ENCODE measurements at regions not wholly inside any gene's neighbourhood (a gene's known extent, or its start where the extent isn't known, plus 50 kb on each side); places are given as distances from the start of the nearest gene placed in this dataset.

DNA sequence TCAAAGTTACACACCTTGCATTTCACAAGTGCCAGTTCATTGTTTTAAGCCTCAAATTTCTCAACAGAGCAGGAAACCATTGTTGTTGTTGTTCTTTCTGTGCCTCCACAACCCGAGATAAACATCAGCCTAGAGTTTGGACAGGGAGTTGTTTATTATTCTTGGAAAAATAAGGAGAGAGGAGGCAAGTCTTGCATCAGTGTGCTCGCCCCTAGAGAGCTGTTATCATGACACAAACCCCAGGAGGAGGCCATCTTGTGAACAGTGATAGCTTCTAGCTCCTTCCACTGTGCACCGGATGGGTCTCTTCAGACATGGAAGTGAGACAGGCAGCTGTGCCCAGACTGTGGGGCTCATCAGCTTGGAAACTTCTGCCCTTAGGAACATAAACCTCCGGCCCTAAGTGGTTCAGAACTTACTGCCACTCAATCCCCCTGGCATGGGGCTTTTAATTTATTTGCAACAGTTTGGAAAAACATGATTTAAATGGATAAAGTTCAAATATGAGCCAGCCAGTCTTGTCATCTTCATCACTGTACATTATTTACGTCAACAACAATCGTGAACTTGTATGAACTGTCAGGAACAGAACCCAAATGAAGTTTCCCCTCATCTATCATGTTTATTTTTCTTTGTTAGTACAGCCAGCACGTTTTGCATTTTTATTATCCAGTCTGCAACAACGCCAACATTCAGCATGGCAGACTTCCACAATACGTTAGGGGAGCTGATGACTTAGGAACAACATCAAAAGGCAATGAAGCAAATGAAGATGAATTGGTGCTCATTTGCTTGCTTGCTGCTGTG lies 181.7 kb upstream of the S1PR3 start:
- Histone ChIP-seq H3K79me1 (ENCODE audit: low read depth, low read length) (no peaks in the 10 kb centered on the region), H3K14ac (ENCODE audit: insufficient read length) (no peak overlapping the region), H2AK5ac (ENCODE audit: low read depth, low read length) (no peak overlapping the region), H3K56ac (replicated peaks; ENCODE audit: insufficient read length, low read depth, low read length) (no peak overlapping the region), H4K5ac (ENCODE audit: insufficient read length, low read depth, low read length) (no peak overlapping the region), H2AFZ (ENCODE audit: low read length) (no peak overlapping the region; the same call in 1 of the 2 replicates), H3K27me3 (replicated peaks in 1 of 4; ENCODE audit: control insufficient read depth in 3 of 4, extremely low read depth in 1 of 4, insufficient read depth in 3 of 4, low read length in 3 of 4) (no peaks in the 10 kb centered on the region), H4K8ac (ENCODE audit: extremely low read depth, insufficient read depth, low read length) (no peak overlapping the region), H2BK20ac (ENCODE audit: low read length) (no peak overlapping the region), H4K91ac (replicated peaks; ENCODE audit: insufficient read length, low read length) (no peak overlapping the region), H3K23ac (ENCODE audit: insufficient read length) (no peak overlapping the region), H3K4me2 (ENCODE audit: insufficient read depth in 1 of 2, low read depth in 2 of 2, low read length in 2 of 2) (no peak overlapping the region), H3K9ac (replicated peaks in 1 of 4; ENCODE audit: extremely low read depth in 1 of 4, low read depth in 3 of 4, low read length in 3 of 4) (no peak overlapping the region), H3K4ac (replicated peaks; ENCODE audit: insufficient read length, low read depth, low read length) (no peak overlapping the region), H2BK5ac (ENCODE audit: low read depth, low read length) (no peak overlapping the region), H3K27ac (ENCODE audit: low read depth, low read length) (no peak overlapping the region), H3K18ac (ENCODE audit: extremely low read depth, low read length) (no peak overlapping the region), H2BK12ac (ENCODE audit: low read depth, low read length) (no peak overlapping the region), H4K20me1 (replicated peaks in 1 of 2; ENCODE audit: control insufficient read depth in 1 of 2, insufficient read depth in 2 of 2, low read length in 2 of 2) (no peaks in the 10 kb centered on the region), H2BK120ac (replicated peaks; ENCODE audit: low read depth, low read length) (no peak overlapping the region), H3K4me1 (replicated peaks in 1 of 4; ENCODE audit: control insufficient read depth in 3 of 4, insufficient read depth in 4 of 4, low read length in 3 of 4) (peaks cover 0 to 5% (median 0%) of the 10 kb centered on the region in 4 experiments; a peak in 3 of 7 replicates), H2BK15ac (ENCODE audit: low read length) (no peak overlapping the region), H3K79me2 (ENCODE audit: control insufficient read depth in 1 of 2, insufficient read depth in 2 of 2, low read length in 2 of 2) (no peaks in the 10 kb centered on the region), H3K4me3 (ENCODE audit: extremely low read depth in 1 of 4, insufficient read depth in 2 of 4, low read depth in 3 of 4, low read length in 4 of 4) (no peak overlapping the region), H3K23me2 (ENCODE audit: low read depth, low read length) (no peaks in the 10 kb centered on the region; the same call in 1 of the 2 replicates), H3K36me3 (ENCODE audit: control insufficient read depth in 2 of 4, insufficient read depth in 4 of 4, low read length in 3 of 4) (no peaks in the 10 kb centered on the region), H3K9me3 (ENCODE audit: insufficient read depth in 2 of 2, low read depth in 1 of 2, low read length in 1 of 2) (no peaks in the 10 kb centered on the region)
- CTCF ChIA-PET (ENCODE audit: partially characterized antibody): interaction anchor here (0.6 to 1.4 kb wide), 3 partner anchors 10 to 1702 kb away, joined by 3 read pairs; no protein-coding TSS in a partner anchor
- DNase-seq (ENCODE audit: low read depth in 1 of 2, low spot score in 2 of 2): no peak
- 74% methylated on average over 9 of the region's 9 CpGs; no CpG with 5 or more reads in 1 of the 2 experiments for WGBS, 2 experiments (ENCODE audit: extremely low coverage in 1 of 2, insufficient coverage in 1 of 2, insufficient read length in 1 of 2, insufficient replicate concordance in 2 of 2, low coverage in 1 of 2, low lambda C conversion rate in 2 of 2, missing lambda C conversion rate in 1 of 2)
- no peak for FAIRE-seq
- TF ChIP-seq RFX5 (IDR thresholded peaks at IDR 0.05; ENCODE audit: borderline replicate concordance, low read depth, low read length) (no peak), EZH2 (IDR thresholded peaks at IDR 0.05; ENCODE audit: low read depth, low read length, severe bottlenecking) (no peak), KDM4A (IDR thresholded peaks at IDR 0.05; ENCODE audit: low read depth, low read length, severe bottlenecking) (no peak), POLR2AphosphoS5 (IDR thresholded peaks at IDR 0.05; ENCODE audit: low read depth, low read length) (no peak)
- POLR2A ChIA-PET (ENCODE audit: partially characterized antibody): no interaction called here

All from H1 (cell line).